H1 (cell line): ENCODE measurements at regions not wholly inside any gene's neighbourhood (a gene's known extent, or its start where the extent isn't known, plus 50 kb on each side); places are given as distances from the start of the nearest gene placed in this dataset.

Experiments used
- CTCF ChIA-PET: fragments of 300-600 bp; sonication (Branson Sonifier 250); formaldehyde crosslinking; loops from one replicate; lab custom pipeline; 2021; ENCODE audit not compliant: partially characterized antibody; lab: Charles Lee
- POLR2A ChIA-PET: fragments of 300-600 bp; sonication (Branson Sonifier 250); formaldehyde crosslinking; loops from one replicate; lab custom pipeline; 2021; ENCODE audit warnings: inconsistent platforms; ENCODE audit not compliant: partially characterized antibody; lab: Charles Lee
- DNase-seq, 2 experiments: peaks; one replicate each; pipeline versions ENCODE4 v3.0.0 to v3.0.0-alpha.2; 2010 to 2022; ENCODE audit warnings: low spot score in 2 of 2, low read depth in 1 of 2, mixed read lengths in 1 of 2
- FAIRE-seq: peaks from 2 replicates; lab custom pipeline; 2011; peaks lifted over from hg19 to GRCh38; lab: Jason Lieb, UNC
- H2AFZ ChIP-seq: 2 replicates; pipeline ENCODE4 v1.8.1; 2012; ENCODE audit warnings: low read length, inconsistent platforms
- H2AK5ac ChIP-seq: 2 replicates; pipeline ENCODE4 v1.6.1; 2013; ENCODE audit warnings: low read depth, low read length
- H2BK120ac ChIP-seq: replicated peaks from 2 replicates; pipeline ENCODE3; 2013; ENCODE audit warnings: low read depth, low read length, inconsistent platforms
- H2BK12ac ChIP-seq: 2 replicates; pipeline ENCODE4 v1.6.1; 2013; ENCODE audit warnings: low read depth, low read length
- H2BK15ac ChIP-seq: 2 replicates; pipeline ENCODE4 v1.6.1; 2013; ENCODE audit warnings: low read length
- H2BK20ac ChIP-seq: 2 replicates; pipeline ENCODE4 v1.6.1; 2013; ENCODE audit warnings: low read length
- H2BK5ac ChIP-seq: 2 replicates; pipeline ENCODE4 v1.6.1; 2013; ENCODE audit warnings: low read depth, low read length
- H3K14ac ChIP-seq: 2 replicates; pipeline ENCODE4 v1.6.1; 2013; ENCODE audit warnings: inconsistent platforms; ENCODE audit not compliant: insufficient read length
- H3K18ac ChIP-seq: 2 replicates; pipeline ENCODE4 v1.6.1; 2013; ENCODE audit warnings: low read length; ENCODE audit errors: extremely low read depth
- H3K23ac ChIP-seq: 2 replicates; pipeline ENCODE4 v1.6.1; 2013; ENCODE audit warnings: inconsistent platforms; ENCODE audit not compliant: insufficient read length
- H3K23me2 ChIP-seq: 2 replicates; pipeline ENCODE4 v1.6.1; 2013; ENCODE audit warnings: low read depth, low read length
- H3K27ac ChIP-seq: 2 replicates; pipeline ENCODE4 v1.6.1; 2011; ENCODE audit warnings: low read depth, low read length, inconsistent platforms
- H3K27me3 ChIP-seq, 4 experiments: replicated peaks in 1 of 4; 1 replicate in 1 of 4; 2 replicates in 3 of 4; pipeline versions ENCODE4 v1.6.1 to v1.8.1; 2011 to 2013; ENCODE audit warnings: low read length in 3 of 4, mild to moderate bottlenecking in 3 of 4, inconsistent platforms in 2 of 4, mixed read lengths in 2 of 4, moderate library complexity in 1 of 4; ENCODE audit not compliant: control insufficient read depth in 3 of 4, insufficient read depth in 3 of 4; ENCODE audit errors: extremely low read depth in 1 of 4
- H3K36me3 ChIP-seq, 4 experiments: 2 replicates each; pipeline versions ENCODE4 v1.6.1 to v1.8.1; 2011 to 2013; ENCODE audit warnings: mild to moderate bottlenecking in 4 of 4, low read length in 3 of 4, moderate library complexity in 2 of 4, control low read depth in 1 of 4, inconsistent platforms in 1 of 4; ENCODE audit not compliant: insufficient read depth in 4 of 4, control insufficient read depth in 2 of 4
- H3K4ac ChIP-seq: replicated peaks from 2 replicates; pipeline ENCODE3; 2013; ENCODE audit warnings: low read length, low read depth, mixed read lengths, inconsistent platforms; ENCODE audit not compliant: insufficient read length
- H3K4me1 ChIP-seq, 4 experiments: replicated peaks in 1 of 4; 1 replicate in 1 of 4; 2 replicates in 3 of 4; pipeline versions ENCODE4 v1.6.1 to v1.8.1; 2011 to 2013; ENCODE audit warnings: low read length in 3 of 4, inconsistent platforms in 2 of 4, mixed read lengths in 1 of 4; ENCODE audit not compliant: insufficient read depth in 4 of 4, control insufficient read depth in 3 of 4
- H3K4me2 ChIP-seq, 2 experiments: 2 replicates each; pipeline versions ENCODE4 v1.6.1 to v1.8.1; 2011 to 2013; ENCODE audit warnings: low read depth in 2 of 2, low read length in 2 of 2, control low read depth in 1 of 2, inconsistent platforms in 1 of 2, mild to moderate bottlenecking in 1 of 2; ENCODE audit not compliant: insufficient read depth in 1 of 2
- H3K4me3 ChIP-seq, 4 experiments: fragments of 200-600, 300-600 bp in 1 of 4; sonication (generic), shearing (Covaris generic), sonication (Bioruptor Twin) in 1 of 4; 2 replicates each; pipeline versions ENCODE4 v1.5.1 to v1.8.1; 2011 to 2016; ENCODE audit warnings: low read length in 4 of 4, low read depth in 3 of 4, control low read depth in 2 of 4, inconsistent platforms in 2 of 4, mild to moderate bottlenecking in 2 of 4, mixed read lengths in 1 of 4, moderate library complexity in 1 of 4; ENCODE audit not compliant: insufficient read depth in 2 of 4; ENCODE audit errors: extremely low read depth in 1 of 4
- H3K56ac ChIP-seq: replicated peaks from 2 replicates; pipeline ENCODE3; 2013; ENCODE audit warnings: low read depth, mild to moderate bottlenecking, mixed read lengths, low read length, inconsistent platforms; ENCODE audit not compliant: insufficient read length
- H3K79me1 ChIP-seq: 2 replicates; pipeline ENCODE4 v1.6.1; 2013; ENCODE audit warnings: low read depth, low read length, control low read depth
- H3K79me2 ChIP-seq, 2 experiments: 2 replicates each; pipeline versions ENCODE4 v1.6.1 to v1.8.1; 2012 to 2013; ENCODE audit warnings: low read length in 2 of 2, mild to moderate bottlenecking in 2 of 2, inconsistent platforms in 1 of 2; ENCODE audit not compliant: insufficient read depth in 2 of 2, control insufficient read depth in 1 of 2
- H3K9ac ChIP-seq, 4 experiments: replicated peaks in 1 of 4; 1 replicate in 1 of 4; 2 replicates in 3 of 4; pipeline versions ENCODE4 v1.6.1 to v1.8.1; 2011 to 2013; ENCODE audit warnings: low read depth in 3 of 4, low read length in 3 of 4, control low read depth in 2 of 4, mild to moderate bottlenecking in 2 of 4, moderate library complexity in 2 of 4, inconsistent platforms in 1 of 4; ENCODE audit errors: extremely low read depth in 1 of 4
- H3K9me3 ChIP-seq, 2 experiments: 2 replicates each; pipeline versions ENCODE4 v1.6.1 to v1.8.1; 2012 to 2013; ENCODE audit warnings: mild to moderate bottlenecking in 2 of 2, moderate library complexity in 2 of 2, control low read depth in 1 of 2, inconsistent platforms in 1 of 2, low read depth in 1 of 2, low read length in 1 of 2, mixed read lengths in 1 of 2; ENCODE audit not compliant: insufficient read depth in 2 of 2
- H4K20me1 ChIP-seq, 2 experiments: replicated peaks in 1 of 2; 2 replicates each; pipeline versions ENCODE3 to v1.8.1; 2011 to 2013; ENCODE audit warnings: inconsistent platforms in 2 of 2, low read length in 2 of 2, mild to moderate bottlenecking in 1 of 2; ENCODE audit not compliant: insufficient read depth in 2 of 2, control insufficient read depth in 1 of 2
- H4K5ac ChIP-seq: 2 replicates; pipeline ENCODE4 v1.6.1; 2013; ENCODE audit warnings: low read length, low read depth, mixed read lengths, inconsistent platforms; ENCODE audit not compliant: insufficient read length
- H4K8ac ChIP-seq: 2 replicates; pipeline ENCODE4 v1.8.0; 2013; ENCODE audit warnings: mild to moderate bottlenecking, moderate library complexity, low read length, inconsistent platforms; ENCODE audit not compliant: insufficient read depth; ENCODE audit errors: extremely low read depth
- H4K91ac ChIP-seq: replicated peaks from 2 replicates; pipeline ENCODE3; 2013; ENCODE audit warnings: low read length, mixed read lengths, inconsistent platforms; ENCODE audit not compliant: insufficient read length
- ASH2L ChIP-seq: fragments of 200-600, 300-600 bp; sonication (generic); IDR thresholded peaks from one replicate; pipeline ENCODE4 v1.7.1; 2017; ENCODE audit warnings: low read length
- ATF2 ChIP-seq: IDR thresholded peaks from 2 replicates; pipeline ENCODE4 v1.6.1; 2012; ENCODE audit warnings: low read length, inconsistent platforms
- EGR1 ChIP-seq: IDR thresholded peaks from 2 replicates; pipeline ENCODE4 v1.6.1; 2011; ENCODE audit warnings: low read depth, low read length, borderline replicate concordance
- SRF ChIP-seq: IDR thresholded peaks from 2 replicates; pipeline ENCODE4 v1.6.1; 2011; ENCODE audit warnings: mild to moderate bottlenecking, low read depth, low read length, moderate library complexity
- TAF1 ChIP-seq: IDR thresholded peaks from 2 replicates; pipeline ENCODE4 v1.6.1; 2011; ENCODE audit warnings: mild to moderate bottlenecking, low read depth, low read length
- whole genome bisulfite sequencing, 2 experiments: shearing (Covaris generic) in 1 of 2; methylation state at CpG; one replicate each; pipeline versions ENCODE4 v1.1.6 to v1.1.7; 2013 to 2015; ENCODE audit warnings: low lambda C conversion rate in 2 of 2, mixed read lengths in 2 of 2, inconsistent platforms in 1 of 2, low coverage in 1 of 2, missing lambda C conversion rate in 1 of 2; ENCODE audit not compliant: insufficient replicate concordance in 2 of 2, insufficient coverage in 1 of 2, insufficient read length in 1 of 2; ENCODE audit errors: extremely low coverage in 1 of 2, missing lambda C conversion rate in 1 of 2; 5-methylcytosine and 5-hydroxymethylcytosine counted together

GRCh38 chr12:98001430-98001829 lies 514.0 kb upstream of the TMPO start:
- H3K9me3 ChIP-seq, result no peaks in the 10 kb centered on the region
- DNase-seq, result no peak
- no peak for FAIRE-seq
- no peak overlapping the region for H3K14ac ChIP-seq
- no peak overlapping the region for H3K27ac ChIP-seq
- H2BK12ac ChIP-seq, result no peak overlapping the region
- no peak overlapping the region for H2BK120ac ChIP-seq
- TF ChIP-seq ATF2, result no peak
- no peak for TF ChIP-seq ASH2L
- no peak for TF ChIP-seq EGR1
- no peak for TF ChIP-seq SRF
- no peak for TF ChIP-seq TAF1
- H3K4me1 ChIP-seq, result no peaks in the 10 kb centered on the region
- no peak overlapping the region for H3K18ac ChIP-seq
- no peaks in the 10 kb centered on the region for H3K36me3 ChIP-seq
- no peak overlapping the region for H2BK15ac ChIP-seq
- H3K79me1 ChIP-seq, result no peaks in the 10 kb centered on the region
- POLR2A ChIA-PET, result no interaction called here
- H3K4me3 ChIP-seq, result no peak overlapping the region
- no peaks in the 10 kb centered on the region for H4K20me1 ChIP-seq
- no peak overlapping the region for H2BK20ac ChIP-seq
- WGBS, 2 experiments, result 93% methylated on average over 3 of the region's 3 CpGs; no CpG with 5 or more reads in 1 of the 2 experiments
- CTCF ChIA-PET, result interaction anchor here (1.1 to 1.6 kb wide), 3 partner anchors 28 to 136 kb away, joined by 4 read pairs; no protein-coding TSS in a partner anchor
- H3K4me2 ChIP-seq, result no peak overlapping the region
- H3K9ac ChIP-seq, result no peak overlapping the region
- H3K56ac ChIP-seq, result no peak overlapping the region
- no peak overlapping the region for H3K23ac ChIP-seq
- no peak overlapping the region for H2AFZ ChIP-seq
- H3K4ac ChIP-seq, result no peak overlapping the region
- H4K5ac ChIP-seq, result no peak overlapping the region
- no peak overlapping the region for H2BK5ac ChIP-seq
- H4K8ac ChIP-seq, result no peak overlapping the region
- H3K23me2 ChIP-seq, result no peaks in the 10 kb centered on the region; the same call in 1 of the 2 replicates
- no peak overlapping the region for H4K91ac ChIP-seq
- no peak overlapping the region for H2AK5ac ChIP-seq
- H3K79me2 ChIP-seq, result no peaks in the 10 kb centered on the region
- no peaks in the 10 kb centered on the region for H3K27me3 ChIP-seq
